ENCODE measurements at regions not wholly inside any gene's neighbourhood (a gene's known extent, or its start where the extent isn't known, plus 50 kb on each side); places are given as distances from the start of the nearest gene placed in this dataset.

DNA sequence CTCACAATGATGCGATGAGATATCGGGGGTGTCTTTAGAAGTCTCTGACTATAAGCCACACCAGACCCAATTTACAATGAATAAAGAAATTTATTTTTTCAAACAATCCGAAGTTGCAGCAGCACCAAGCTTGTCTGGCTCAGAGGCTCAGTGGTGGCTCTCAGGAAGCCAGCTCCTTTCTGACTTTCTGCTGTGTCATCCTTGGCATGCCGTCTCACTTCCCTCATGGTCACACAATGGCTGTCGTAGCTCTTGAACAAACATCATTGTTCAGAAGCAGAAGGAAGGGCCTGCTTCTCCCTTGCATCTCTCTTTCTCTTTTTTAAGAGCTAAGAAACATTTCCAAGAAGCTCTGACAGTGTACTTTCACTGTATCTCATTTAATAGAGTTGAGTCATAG is 299.0 kb downstream of the DOK5 start:
- no peak for ATAC-seq
- TF ChIP-seq ARNTL (CRISPR knock-in tag; IDR thresholded peaks at IDR 0.05; ENCODE audit: borderline replicate concordance, low read depth) = no peak
- TF ChIP-seq OSR1 (CRISPR knock-in tag; IDR thresholded peaks at IDR 0.05) = no peak
- no peak for TF ChIP-seq ESRRG (CRISPR knock-in tag; IDR thresholded peaks at IDR 0.05)
- no peak for TF ChIP-seq GLIS3 (CRISPR knock-in tag; IDR thresholded peaks at IDR 0.05)
- TF ChIP-seq TCF4 (CRISPR knock-in tag; IDR thresholded peaks at IDR 0.05; ENCODE audit: borderline replicate concordance) = no peak
- TF ChIP-seq ISL1 (CRISPR knock-in tag; IDR thresholded peaks at IDR 0.05) = no peak
- no peak for TF ChIP-seq TOX (CRISPR knock-in tag; IDR thresholded peaks at IDR 0.05; ENCODE audit: borderline replicate concordance)
- no peak for TF ChIP-seq ZFP3 (CRISPR knock-in tag; IDR thresholded peaks at IDR 0.05)
- TF ChIP-seq ZNF8 (CRISPR knock-in tag; IDR thresholded peaks at IDR 0.05) = no peak
- TF ChIP-seq, protein P1, sequence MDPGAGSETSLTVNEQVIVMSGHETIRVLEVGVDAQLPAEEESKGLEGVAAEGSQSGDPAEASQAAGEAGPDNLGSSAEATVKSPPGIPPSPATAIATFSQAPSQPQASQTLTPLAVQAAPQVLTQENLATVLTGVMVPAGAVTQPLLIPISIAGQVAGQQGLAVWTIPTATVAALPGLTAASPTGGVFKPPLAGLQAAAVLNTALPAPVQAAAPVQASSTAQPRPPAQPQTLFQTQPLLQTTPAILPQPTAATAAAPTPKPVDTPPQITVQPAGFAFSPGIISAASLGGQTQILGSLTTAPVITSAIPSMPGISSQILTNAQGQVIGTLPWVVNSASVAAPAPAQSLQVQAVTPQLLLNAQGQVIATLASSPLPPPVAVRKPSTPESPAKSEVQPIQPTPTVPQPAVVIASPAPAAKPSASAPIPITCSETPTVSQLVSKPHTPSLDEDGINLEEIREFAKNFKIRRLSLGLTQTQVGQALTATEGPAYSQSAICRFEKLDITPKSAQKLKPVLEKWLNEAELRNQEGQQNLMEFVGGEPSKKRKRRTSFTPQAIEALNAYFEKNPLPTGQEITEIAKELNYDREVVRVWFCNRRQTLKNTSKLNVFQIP (CRISPR knock-in tag; IDR thresholded peaks at IDR 0.05; ENCODE audit: borderline replicate concordance, low read depth) = no peak
- no peak for TF ChIP-seq BACH2 (CRISPR knock-in tag; IDR thresholded peaks at IDR 0.05; ENCODE audit: borderline replicate concordance)

DNA sequence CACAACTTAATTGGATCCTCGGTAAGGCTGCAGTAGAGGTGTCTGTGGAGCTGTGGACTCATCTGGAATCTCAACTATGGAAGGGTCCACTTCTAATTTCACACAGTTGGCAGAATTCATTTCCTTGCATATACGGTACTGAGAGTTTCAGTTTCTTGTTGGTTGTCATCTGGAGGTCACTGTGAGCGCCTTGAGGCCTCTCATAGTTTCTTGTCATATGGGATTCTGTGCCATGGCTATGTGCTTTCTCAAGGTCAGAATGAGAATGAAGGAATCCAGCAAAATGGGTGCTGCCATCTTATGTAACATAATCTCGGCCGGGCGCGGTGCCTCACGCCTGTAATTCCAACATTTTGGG is 298.2 kb downstream of the DOK5 start:
- ATAC-seq = no peak
- no peak for TF ChIP-seq ZNF70 (CRISPR knock-in tag; IDR thresholded peaks at IDR 0.05)
- TF ChIP-seq ISL1 (CRISPR knock-in tag; IDR thresholded peaks at IDR 0.05) = no peak
- TF ChIP-seq, protein P2, sequence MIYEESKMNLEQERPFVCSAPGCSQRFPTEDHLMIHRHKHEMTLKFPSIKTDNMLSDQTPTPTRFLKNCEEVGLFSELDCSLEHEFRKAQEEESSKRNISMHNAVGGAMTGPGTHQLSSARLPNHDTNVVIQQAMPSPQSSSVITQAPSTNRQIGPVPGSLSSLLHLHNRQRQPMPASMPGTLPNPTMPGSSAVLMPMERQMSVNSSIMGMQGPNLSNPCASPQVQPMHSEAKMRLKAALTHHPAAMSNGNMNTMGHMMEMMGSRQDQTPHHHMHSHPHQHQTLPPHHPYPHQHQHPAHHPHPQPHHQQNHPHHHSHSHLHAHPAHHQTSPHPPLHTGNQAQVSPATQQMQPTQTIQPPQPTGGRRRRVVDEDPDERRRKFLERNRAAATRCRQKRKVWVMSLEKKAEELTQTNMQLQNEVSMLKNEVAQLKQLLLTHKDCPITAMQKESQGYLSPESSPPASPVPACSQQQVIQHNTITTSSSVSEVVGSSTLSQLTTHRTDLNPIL (CRISPR knock-in tag; IDR thresholded peaks at IDR 0.05; ENCODE audit: low read depth) = no peak
- TF ChIP-seq ZNF565 (CRISPR knock-in tag; conservative IDR thresholded peaks at IDR 0.05; ENCODE audit: low read depth) = no peak
- no peak for TF ChIP-seq TOX (CRISPR knock-in tag; IDR thresholded peaks at IDR 0.05; ENCODE audit: borderline replicate concordance)

DNA sequence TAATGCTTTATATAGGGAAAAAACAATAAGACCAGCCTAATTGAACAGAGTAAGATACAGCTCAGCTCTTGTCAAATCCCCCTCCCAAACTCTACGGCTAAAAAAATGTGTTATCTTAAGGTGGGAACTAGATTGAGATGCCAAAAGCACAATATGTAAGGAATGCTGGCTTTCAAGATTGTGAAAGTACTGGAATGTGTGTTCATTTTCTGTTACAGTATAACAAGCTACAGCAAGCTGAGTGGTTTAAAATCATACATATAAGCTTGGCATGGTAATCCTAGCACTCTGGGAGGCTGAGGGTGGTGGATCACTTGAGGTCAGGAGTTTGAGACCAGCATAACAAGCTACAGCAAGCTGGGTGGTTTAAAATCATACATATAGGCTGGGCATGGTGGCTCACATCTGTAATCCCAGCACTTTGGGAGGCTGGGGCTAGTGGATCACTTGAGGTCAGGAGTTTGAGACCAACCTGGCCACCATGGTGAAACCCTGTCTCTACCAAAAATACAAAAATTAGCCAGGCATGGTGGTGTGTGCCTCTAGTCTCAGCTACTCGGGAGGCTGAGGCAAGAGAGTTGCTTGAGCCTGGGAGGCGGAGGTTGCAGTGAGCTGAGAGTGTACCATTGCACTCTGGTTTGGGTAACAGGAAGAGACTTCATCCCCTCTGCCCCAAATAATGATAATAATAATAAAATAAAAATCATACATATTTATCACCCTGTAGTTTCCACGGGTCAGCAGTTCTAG is 297.7 kb downstream of the DOK5 start:
- ATAC-seq = no peak

More for the DNA sequence above, 297.7 kb downstream of the DOK5 start:
- TF ChIP-seq ESRRG (CRISPR knock-in tag; IDR thresholded peaks at IDR 0.05) = no peak
- TF ChIP-seq BACH2 (CRISPR knock-in tag; IDR thresholded peaks at IDR 0.05; ENCODE audit: borderline replicate concordance) = no peak
- TF ChIP-seq ZFP3 (CRISPR knock-in tag; IDR thresholded peaks at IDR 0.05) = no peak
- no peak for TF ChIP-seq PPARA (CRISPR knock-in tag; IDR thresholded peaks at IDR 0.05; ENCODE audit: borderline replicate concordance)
- TF ChIP-seq ZNF70 (CRISPR knock-in tag; IDR thresholded peaks at IDR 0.05) = no peak
- no peak for TF ChIP-seq ARNTL (CRISPR knock-in tag; IDR thresholded peaks at IDR 0.05; ENCODE audit: borderline replicate concordance, low read depth)
- no peak for TF ChIP-seq GLIS3 (CRISPR knock-in tag; IDR thresholded peaks at IDR 0.05)
- TF ChIP-seq ISL1 (CRISPR knock-in tag; IDR thresholded peaks at IDR 0.05) = no peak
- TF ChIP-seq, protein P2 (CRISPR knock-in tag; IDR thresholded peaks at IDR 0.05; ENCODE audit: low read depth) = no peak
- TF ChIP-seq ZNF8 (CRISPR knock-in tag; IDR thresholded peaks at IDR 0.05) = no peak
- TF ChIP-seq TOX (CRISPR knock-in tag; IDR thresholded peaks at IDR 0.05; ENCODE audit: borderline replicate concordance) = no peak
- TF ChIP-seq, protein P3, sequence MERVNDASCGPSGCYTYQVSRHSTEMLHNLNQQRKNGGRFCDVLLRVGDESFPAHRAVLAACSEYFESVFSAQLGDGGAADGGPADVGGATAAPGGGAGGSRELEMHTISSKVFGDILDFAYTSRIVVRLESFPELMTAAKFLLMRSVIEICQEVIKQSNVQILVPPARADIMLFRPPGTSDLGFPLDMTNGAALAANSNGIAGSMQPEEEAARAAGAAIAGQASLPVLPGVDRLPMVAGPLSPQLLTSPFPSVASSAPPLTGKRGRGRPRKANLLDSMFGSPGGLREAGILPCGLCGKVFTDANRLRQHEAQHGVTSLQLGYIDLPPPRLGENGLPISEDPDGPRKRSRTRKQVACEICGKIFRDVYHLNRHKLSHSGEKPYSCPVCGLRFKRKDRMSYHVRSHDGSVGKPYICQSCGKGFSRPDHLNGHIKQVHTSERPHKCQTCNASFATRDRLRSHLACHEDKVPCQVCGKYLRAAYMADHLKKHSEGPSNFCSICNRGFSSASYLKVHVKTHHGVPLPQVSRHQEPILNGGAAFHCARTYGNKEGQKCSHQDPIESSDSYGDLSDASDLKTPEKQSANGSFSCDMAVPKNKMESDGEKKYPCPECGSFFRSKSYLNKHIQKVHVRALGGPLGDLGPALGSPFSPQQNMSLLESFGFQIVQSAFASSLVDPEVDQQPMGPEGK (CRISPR knock-in tag; IDR thresholded peaks at IDR 0.05; ENCODE audit: borderline replicate concordance) = no peak
- TF ChIP-seq, protein P4, sequence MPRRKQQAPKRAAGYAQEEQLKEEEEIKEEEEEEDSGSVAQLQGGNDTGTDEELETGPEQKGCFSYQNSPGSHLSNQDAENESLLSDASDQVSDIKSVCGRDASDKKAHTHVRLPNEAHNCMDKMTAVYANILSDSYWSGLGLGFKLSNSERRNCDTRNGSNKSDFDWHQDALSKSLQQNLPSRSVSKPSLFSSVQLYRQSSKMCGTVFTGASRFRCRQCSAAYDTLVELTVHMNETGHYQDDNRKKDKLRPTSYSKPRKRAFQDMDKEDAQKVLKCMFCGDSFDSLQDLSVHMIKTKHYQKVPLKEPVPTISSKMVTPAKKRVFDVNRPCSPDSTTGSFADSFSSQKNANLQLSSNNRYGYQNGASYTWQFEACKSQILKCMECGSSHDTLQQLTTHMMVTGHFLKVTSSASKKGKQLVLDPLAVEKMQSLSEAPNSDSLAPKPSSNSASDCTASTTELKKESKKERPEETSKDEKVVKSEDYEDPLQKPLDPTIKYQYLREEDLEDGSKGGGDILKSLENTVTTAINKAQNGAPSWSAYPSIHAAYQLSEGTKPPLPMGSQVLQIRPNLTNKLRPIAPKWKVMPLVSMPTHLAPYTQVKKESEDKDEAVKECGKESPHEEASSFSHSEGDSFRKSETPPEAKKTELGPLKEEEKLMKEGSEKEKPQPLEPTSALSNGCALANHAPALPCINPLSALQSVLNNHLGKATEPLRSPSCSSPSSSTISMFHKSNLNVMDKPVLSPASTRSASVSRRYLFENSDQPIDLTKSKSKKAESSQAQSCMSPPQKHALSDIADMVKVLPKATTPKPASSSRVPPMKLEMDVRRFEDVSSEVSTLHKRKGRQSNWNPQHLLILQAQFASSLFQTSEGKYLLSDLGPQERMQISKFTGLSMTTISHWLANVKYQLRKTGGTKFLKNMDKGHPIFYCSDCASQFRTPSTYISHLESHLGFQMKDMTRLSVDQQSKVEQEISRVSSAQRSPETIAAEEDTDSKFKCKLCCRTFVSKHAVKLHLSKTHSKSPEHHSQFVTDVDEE (CRISPR knock-in tag; IDR thresholded peaks at IDR 0.05) = no peak
- no peak for TF ChIP-seq OSR1 (CRISPR knock-in tag; IDR thresholded peaks at IDR 0.05)

All from SK-N-SH treated with all-trans-retinoic acid at 6 μM for 48 hours (cell line).